ENCODE measurements at regions not wholly inside any gene's neighbourhood (a gene's known extent, or its start where the extent isn't known, plus 50 kb on each side); places are given as distances from the start of the nearest gene placed in this dataset.

GRCh38 chr16:79895053-79895916 lies 294.7 kb upstream of the MAF start:
- no peak for DNase-seq (ENCODE audit: low spot score)
- TF ChIP-seq EZH2 (IDR thresholded peaks at IDR 0.05; ENCODE audit: borderline replicate concordance, low read depth, low read length, poor library complexity, severe bottlenecking) = no peak
- no peak for TF ChIP-seq CTCF (conservative IDR thresholded peaks at IDR 0.05; ENCODE audit: low read depth, low read length)
- Histone ChIP-seq H3K36me3 (ENCODE audit: insufficient read depth, low read length, poor library complexity, severe bottlenecking) (no peaks in the 10 kb centered on the region), H3K27me3 (replicated peaks; ENCODE audit: insufficient read depth, low read depth, low read length, poor library complexity) (no peaks in the 10 kb centered on the region), H3K4me1 (ENCODE audit: insufficient read depth, low read length, poor library complexity, severe bottlenecking) (no peaks in the 10 kb centered on the region), H3K27ac (ENCODE audit: low read depth, low read length, poor library complexity, severe bottlenecking) (no peak overlapping the region), H3K9me3 (ENCODE audit: low read depth, low read length, poor library complexity, severe bottlenecking) (no peaks in the 10 kb centered on the region), H3K4me3 (ENCODE audit: low read depth, low read length, poor library complexity, severe bottlenecking) (no peak overlapping the region)
- intact Hi-C loops (cut with micrococcal nuclease; ENCODE audit: unreplicated experiment) = no loop called here
- BruUV-seq (replicated peaks) = no TSS peak
- ChIA-PET CTCF (no interaction called here), POLR2A (ENCODE audit: low non-redundant PET) (no interaction called here)

GRCh38 chr16:79893445-79893844 lies 292.9 kb upstream of the MAF start:
- ChIA-PET CTCF (no interaction called here), POLR2A (ENCODE audit: low non-redundant PET) (no interaction called here)
- H3K9me3 ChIP-seq (ENCODE audit: low read depth, low read length, poor library complexity, severe bottlenecking) = peaks cover 3% of the 10 kb centered on the region
- intact Hi-C loops (cut with micrococcal nuclease; ENCODE audit: unreplicated experiment) = no loop called here
- no peaks in the 10 kb centered on the region for H3K4me1 ChIP-seq (ENCODE audit: insufficient read depth, low read length, poor library complexity, severe bottlenecking)
- DNase-seq (ENCODE audit: low spot score) = no peak
- H3K27me3 ChIP-seq (replicated peaks; ENCODE audit: insufficient read depth, low read depth, low read length, poor library complexity) = no peaks in the 10 kb centered on the region
- no peaks in the 10 kb centered on the region for H3K36me3 ChIP-seq (ENCODE audit: insufficient read depth, low read length, poor library complexity, severe bottlenecking)
- no peak overlapping the region for H3K4me3 ChIP-seq (ENCODE audit: low read depth, low read length, poor library complexity, severe bottlenecking)
- no TSS peak for BruUV-seq (replicated peaks)
- no peak for TF ChIP-seq CTCF (conservative IDR thresholded peaks at IDR 0.05; ENCODE audit: low read depth, low read length)
- TF ChIP-seq EZH2 (IDR thresholded peaks at IDR 0.05; ENCODE audit: borderline replicate concordance, low read depth, low read length, poor library complexity, severe bottlenecking) = no peak
- H3K27ac ChIP-seq (ENCODE audit: low read depth, low read length, poor library complexity, severe bottlenecking) = no peak overlapping the region

- Histone ChIP-seq H3K36me3 (ENCODE audit: insufficient read depth, low read length, poor library complexity, severe bottlenecking) (no peaks in the 10 kb centered on the region), H3K4me3 (ENCODE audit: low read depth, low read length, poor library complexity, severe bottlenecking) (no peak overlapping the region), H3K27ac (ENCODE audit: low read depth, low read length, poor library complexity, severe bottlenecking) (no peak overlapping the region), H3K9me3 (ENCODE audit: low read depth, low read length, poor library complexity, severe bottlenecking) (peaks cover 3% of the 10 kb centered on the region), H3K4me1 (ENCODE audit: insufficient read depth, low read length, poor library complexity, severe bottlenecking) (no peaks in the 10 kb centered on the region), H3K27me3 (replicated peaks; ENCODE audit: insufficient read depth, low read depth, low read length, poor library complexity) (no peaks in the 10 kb centered on the region)
- BruUV-seq (replicated peaks) = no TSS peak
- TF ChIP-seq EZH2 (IDR thresholded peaks at IDR 0.05; ENCODE audit: borderline replicate concordance, low read depth, low read length, poor library complexity, severe bottlenecking) (no peak), CTCF (conservative IDR thresholded peaks at IDR 0.05; ENCODE audit: low read depth, low read length) (no peak)
- DNase-seq (ENCODE audit: low spot score) = no peak
- POLR2A ChIA-PET (ENCODE audit: low non-redundant PET) = no interaction called here
- CTCF ChIA-PET = no interaction called here
- intact Hi-C loops (cut with micrococcal nuclease; ENCODE audit: unreplicated experiment) = no loop called here
Measured at GRCh38 chr16:79892278-79892677, 291.7 kb upstream of the MAF start.
